HG03558 (cell line): ENCODE measurements at regions not wholly inside any gene's neighbourhood (a gene's known extent, or its start where the extent isn't known, plus 50 kb on each side); places are given as distances from the start of the nearest gene placed in this dataset.

Experiments used
- ATAC-seq: cut with Tn5 transposase; IDR thresholded peaks from one replicate; pipeline ENCODE4 v1.9.1; 2021; ENCODE audit warnings: moderate number of reproducible peaks; ENCODE audit not compliant: unreplicated experiment; ENCODE audit errors: extremely low read depth

DNA sequence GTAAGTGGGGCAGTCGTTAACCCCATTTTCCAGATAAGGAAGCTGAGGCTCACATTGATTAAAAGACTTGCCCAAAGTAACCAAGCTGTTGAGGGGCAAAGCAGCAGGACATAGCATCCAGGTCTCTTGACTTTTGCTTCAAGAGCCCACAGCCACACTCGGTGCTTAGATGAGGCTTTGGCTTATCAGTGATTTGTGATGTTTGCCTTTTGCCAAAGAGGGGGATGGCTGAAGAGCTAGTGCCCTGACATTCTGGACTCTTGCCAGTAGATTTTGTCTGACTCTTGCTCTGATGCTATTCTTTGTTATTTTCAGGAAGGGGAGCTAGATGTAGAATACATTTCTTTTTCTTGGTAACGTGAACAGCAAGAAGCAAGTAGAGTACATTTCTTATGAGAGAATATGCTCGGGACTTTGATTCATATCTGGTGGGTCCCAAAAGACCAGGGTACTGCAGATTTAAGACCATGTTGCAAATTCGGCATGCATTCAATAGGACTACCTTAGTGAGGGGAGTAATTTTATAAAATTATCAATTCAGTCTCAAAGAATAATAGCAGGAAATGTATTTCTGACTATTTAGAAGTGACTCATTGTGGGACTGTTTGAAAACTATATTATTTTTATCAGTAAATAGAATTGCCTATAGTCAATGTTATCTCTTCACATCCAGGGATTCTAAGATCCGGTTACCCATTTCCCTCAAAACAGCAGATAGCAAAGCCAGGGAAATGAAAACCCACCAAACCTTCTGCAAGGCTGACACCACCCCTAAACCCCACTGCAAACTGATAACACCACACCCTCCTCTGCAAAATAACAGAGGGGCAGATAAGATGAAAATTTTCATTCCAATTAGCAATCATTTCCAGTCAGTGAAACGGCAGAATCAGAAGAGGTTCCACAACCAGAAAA is 180.0 kb upstream of the BMPER start:
- no peak for ATAC-seq

DNA sequence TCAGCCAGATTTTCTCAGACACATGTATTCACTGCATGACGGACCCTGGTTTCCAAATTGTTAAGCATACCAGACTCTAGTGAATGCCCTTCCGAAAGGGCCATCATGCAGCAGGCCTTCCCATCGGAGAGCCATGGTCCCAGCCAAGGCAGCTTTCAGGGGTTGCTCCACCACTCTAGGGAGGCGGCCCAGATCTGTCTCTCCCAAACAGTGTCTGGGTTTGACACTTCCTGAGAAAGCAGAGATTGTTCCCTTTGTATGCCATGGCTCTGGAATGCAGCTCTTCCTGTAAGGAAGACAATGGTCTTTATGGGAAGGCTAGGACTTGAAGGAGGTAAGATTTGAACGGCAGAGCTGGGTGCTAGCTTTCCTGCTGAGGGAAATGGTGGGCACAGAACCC is 178.8 kb upstream of the BMPER start:
- no peak for ATAC-seq

DNA sequence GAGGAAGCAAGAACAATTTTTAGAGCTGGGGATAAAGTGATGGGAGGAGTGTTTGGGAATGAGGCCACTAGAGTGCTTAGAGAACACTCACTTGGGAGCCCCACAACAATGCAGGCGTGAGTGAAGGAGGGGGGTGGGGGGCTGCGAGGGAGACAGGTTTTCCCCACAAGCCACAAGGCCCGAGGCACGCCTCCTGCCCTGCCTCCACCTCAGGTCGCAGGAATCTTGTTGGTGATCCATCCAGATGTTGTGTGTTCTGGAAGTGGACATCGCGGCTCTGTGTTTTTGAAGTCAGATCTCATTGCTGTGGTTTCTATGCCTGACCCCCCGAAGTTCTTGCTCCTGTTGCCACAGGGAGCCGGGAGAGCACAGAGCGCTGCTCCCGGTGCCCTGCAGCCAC is 178.0 kb upstream of the BMPER start:
- no peak for ATAC-seq

DNA sequence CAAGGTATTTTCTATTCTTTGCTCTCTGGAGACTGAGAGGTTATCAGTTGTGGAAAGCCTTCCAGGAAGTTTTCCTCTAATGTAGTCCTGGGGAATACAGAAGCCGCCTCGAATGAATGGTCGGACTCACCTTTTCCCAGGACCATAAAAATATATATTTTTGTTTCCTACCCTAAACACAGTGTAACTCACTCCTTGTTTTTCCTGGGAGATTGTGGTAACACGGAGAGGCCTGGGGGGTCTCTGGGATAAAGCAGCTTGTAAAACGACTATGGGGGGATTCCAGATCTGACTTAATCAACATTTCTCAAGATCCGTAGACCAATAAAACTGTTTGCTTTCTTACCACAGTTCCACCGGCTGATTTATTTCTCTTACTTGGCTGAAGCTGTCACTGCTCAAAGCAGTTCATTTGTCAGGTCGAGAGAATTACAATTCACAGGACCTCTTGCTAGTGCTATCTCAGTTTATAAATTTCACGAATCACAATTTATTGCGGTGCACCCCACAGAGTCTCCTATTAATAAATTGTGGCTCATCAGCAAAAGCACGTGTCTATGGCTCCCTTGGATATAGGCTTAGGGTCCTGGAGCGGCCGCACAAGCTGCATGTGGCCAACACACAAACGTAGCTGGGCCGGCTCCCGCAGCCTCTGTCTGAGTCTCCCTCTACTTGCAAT is 176.3 kb upstream of the BMPER start:
- no peak for ATAC-seq

DNA sequence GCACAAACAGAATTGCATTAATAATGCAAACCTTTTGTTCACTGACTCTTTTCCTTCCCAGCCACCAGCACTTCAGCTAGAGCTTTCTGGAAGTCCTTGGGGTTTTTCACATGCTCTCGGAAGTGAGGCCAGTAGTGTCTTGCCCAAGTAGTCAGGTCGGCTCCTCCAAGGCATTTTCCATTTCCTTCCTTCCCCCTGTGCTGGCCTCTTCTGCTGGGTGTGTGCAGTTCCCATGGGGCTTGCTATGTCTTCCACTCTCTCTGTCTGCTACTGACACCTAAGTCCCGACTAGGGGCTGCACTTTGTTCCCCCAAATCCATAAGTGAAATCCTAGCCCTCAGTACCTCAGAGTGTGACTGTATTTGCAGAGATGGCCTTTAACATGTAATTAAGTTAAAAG is 175.6 kb upstream of the BMPER start:
- no peak for ATAC-seq

DNA sequence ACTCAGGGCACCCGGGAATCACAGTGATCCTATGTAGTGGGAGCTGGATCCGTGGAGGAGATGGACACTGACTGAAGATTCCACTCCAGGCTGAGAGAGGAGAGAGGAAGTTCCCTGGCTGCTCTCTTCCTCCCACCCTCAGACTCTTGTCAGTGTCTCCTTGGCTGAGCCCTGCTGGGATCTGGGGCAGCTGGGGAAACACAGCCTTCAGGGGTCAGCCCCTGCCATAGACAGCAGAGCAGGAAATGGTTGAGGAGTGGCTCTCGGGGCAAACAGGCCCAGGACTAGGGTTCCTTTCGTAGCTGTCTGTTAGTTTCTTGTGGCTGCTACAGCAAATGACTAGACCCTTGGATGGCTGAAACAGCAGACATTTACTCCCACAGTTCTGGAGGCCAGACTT is 174.4 kb upstream of the BMPER start:
- no peak for ATAC-seq

DNA sequence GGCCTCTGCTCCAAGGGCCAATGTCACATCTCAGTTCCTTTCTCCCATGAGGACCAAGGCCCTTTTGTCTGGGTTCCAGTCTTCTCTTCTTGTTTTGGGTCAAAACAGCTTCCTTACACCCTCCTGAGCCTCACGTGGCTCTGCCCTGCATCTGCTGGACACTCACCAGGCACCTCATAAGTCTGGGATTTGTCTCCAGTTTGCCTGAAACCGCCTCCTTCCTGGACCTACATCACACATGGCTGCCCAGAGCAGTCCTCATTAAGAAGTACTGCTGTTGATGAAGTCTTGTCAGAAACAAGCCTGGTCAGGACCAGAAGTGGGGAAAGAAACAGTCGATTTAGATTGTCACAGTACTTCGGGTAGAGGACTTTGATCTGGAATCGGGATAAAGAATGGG is 173.4 kb upstream of the BMPER start:
- no peak for ATAC-seq

DNA sequence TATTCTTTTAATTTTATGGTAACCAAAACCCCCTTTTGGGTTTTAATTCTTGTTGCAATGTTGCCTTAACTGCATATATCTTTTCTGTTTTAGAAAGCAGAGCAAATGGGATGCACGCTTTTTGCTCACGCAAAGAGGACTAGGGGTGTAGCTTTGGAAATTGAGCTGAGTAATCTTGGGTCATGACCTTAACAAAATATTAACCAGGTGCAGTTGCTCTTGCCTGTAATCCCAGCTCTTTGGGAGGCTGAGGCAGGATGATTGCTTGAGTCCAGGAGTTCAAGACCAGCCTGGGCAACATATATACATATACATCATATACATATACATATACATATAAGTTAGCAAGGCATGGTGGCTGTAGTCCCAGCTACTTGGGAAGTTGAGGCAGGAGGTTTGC is 172.9 kb upstream of the BMPER start:
- no peak for ATAC-seq

DNA sequence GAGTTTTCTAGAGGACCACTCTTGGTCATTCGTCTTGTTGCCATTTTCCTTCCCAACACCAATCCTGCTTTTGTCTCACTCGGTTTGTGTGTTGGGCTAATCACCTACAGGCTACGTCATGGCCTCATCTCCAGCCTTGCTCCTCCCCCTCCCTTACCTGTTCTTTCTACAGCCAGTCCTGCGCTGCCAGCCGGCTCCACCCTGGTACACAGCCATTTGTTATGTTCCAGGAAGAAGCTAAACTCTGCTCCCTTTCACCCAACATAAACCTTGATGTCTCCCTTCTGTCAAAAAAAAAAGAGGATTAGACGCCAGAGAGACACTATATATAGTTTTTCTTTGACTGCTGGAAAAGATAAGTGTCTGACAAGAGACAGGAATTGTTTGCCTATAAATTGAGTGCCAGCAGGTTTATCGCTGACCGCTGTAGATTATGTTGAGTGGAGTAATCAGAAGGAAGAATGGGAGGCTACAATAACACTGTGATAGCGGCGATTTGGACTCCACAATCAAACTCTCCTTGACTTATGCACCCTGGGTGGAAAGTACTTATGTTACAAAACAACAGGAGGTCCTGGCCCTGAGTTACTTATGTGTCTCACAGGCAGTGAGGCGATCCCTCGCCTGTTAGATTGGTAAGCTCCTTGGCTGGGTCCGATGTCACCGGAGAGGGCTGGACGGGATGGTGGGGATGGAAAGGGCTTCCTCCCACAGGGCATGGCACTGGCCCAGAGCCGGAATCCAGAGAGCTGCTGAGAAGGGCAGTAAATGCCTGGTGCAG is 171.3 kb upstream of the BMPER start:
- no peak for ATAC-seq

DNA sequence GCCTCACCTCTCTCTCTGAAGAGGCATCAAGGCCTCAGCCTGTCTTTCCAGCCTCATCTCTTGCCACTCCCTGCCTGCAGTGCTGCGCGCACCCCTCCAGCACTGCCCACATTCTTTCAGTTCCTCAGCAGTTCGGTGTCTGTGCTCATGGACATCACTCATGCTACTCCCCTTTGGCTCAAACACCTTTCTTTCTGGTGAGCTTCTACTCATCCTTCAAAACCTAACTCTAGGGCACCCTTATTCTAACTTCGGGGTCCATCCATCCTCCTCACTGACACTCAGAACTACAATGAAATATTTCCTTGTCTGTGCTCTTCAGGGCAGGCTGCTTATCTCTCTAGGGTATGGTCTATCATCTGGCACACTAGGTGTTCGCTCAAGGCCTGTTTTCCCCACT is 169.9 kb upstream of the BMPER start:
- no peak for ATAC-seq

DNA sequence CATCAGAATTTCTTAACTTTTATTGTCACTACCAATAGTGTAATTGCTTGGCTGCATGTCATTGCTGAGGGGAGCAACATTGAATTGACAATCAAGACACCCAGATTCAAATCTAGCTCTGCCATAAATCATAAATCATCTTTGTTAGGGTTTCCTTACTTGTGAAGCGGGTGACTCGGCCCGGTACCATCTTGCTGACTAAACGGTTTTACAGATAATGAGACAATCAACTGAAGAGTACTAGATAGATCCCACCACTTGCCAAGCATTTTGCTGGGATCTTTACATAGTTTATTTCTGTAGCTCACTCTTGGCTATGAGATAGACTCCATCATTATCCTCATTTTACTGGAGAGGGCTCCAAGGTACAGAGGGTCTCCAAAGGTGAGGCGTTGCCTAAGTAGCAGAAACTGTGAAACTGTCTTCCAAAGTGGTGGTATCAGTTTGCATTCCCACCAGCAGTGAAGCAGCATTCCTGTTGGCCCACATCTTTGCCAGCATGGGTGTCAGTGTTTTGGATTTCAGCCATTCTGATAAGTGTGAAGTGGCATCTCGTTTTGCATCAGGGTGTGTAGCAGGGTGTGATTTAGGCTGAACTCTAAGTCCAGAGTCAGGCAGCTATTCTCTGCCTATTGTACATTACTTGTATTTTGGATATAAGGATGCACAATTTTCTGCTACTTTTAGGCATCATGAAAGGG is 168.7 kb upstream of the BMPER start:
- no peak for ATAC-seq

DNA sequence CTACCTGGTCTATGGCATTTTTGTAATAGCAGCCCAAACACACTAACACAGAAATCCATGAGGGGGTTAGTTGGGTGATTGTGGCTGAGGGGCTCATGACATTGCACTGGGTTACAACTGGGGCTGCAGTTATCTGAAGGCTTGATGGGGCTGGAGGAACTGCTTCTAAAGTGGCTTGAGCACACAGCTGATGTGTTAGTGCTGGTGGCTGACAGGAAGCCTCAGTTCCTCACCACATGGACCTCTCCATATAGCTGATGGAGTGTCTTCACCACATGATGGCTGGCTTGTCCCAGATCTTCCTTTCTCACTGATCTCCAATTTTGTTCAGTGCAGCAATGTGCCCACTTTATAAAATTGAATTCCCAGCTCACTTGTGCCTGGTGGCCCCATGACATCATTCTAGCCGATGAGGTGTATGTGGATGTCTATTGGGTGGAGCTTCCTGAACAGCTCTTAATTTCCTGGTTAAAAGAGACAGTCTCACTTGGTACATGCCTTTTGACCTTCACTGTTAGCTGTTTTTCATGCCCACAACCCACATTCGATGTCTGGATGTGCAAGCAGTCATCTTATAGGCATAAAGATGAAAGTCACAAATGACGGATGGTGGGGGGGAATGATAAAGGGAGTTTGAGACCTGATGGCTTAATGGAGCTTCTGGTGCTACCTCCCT is 166.9 kb upstream of the BMPER start:
- ATAC-seq = no peak

DNA sequence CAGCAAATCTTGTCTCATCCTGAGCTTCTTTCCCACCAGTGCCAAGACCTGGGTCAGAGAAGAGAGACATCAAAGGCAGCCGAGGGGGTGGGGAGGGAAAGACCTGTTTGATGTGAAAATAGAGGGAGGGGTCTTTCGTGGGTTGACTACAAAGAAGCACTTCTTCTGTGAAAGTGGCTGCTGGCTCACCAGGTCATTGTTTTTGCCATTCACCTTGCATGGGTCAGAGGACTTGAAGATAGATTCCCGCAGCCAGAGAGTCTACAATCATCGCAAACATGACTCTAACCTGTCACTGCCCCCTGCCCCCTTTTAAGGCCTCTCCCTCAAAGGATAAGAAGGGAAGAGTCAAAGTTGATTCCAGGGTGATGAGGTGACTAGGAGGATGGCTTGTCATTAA is 166.1 kb upstream of the BMPER start:
- no peak for ATAC-seq

DNA sequence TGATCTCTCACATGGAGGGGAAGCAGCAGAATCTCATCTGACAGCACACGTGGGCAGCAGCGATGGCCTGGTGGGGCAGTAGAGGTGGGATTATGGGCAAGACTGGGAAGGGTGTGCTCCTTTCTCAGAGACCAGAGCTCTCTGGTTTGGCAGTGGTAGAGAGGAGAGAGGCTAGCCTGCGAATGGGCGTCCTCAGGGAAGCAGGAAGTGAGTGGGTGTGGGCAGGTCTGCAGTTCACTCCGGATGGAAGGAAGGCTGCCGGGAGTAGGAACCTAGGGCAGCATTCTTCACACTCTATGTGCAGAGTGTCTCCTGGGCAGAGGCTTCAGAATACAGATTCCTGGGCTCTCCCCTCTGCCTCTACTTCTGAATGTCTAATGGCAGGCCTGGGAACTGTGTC is 162.8 kb upstream of the BMPER start:
- ATAC-seq = no peak

DNA sequence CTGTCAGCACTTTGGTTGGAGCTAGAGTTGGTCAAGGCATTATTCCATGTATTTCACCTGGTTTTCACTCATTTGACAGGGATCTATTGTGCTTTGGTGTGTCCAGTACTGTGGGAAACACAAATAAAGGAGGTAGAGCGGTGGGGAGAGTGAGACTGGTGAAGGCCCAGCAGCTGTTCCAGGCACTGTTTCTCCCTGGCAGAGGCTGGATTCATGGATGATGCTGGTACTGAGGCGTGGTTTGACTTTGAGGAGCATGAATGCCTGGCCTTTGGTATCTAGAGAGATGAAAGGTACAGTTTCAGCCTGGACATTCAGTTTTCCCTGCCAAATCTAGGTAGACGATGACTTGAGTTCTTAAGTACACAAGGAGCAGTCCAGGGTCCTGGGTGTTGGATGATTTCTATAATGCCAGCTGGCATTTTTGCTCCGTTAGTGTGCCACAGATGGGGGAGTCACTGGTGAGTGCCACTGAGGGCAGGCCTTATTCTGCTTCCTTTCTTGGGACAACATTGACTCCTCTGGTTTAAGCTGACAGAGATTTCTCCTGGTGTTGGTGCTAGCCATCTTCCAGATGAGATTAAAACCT is 162.2 kb upstream of the BMPER start:
- ATAC-seq = no peak

DNA sequence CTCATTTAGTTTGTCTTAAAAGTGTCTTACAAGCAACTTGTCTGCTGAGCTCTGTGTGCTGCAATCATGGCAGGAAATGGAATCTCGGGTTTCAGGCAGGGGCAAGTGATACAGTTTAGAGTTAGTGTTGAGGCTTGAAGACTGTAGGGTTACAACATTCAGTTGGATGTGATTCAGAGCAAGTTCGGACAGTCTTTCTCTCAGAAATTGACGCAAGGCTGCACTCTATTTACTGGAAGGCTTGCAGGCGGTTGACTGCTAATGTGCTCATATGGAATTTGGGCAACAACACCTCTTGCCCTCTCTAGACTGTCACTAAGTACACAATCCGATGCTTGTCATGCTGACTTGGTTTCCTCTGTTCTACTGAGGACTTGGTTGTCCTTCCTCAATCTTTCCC is 161.7 kb upstream of the BMPER start:
- no peak for ATAC-seq

DNA sequence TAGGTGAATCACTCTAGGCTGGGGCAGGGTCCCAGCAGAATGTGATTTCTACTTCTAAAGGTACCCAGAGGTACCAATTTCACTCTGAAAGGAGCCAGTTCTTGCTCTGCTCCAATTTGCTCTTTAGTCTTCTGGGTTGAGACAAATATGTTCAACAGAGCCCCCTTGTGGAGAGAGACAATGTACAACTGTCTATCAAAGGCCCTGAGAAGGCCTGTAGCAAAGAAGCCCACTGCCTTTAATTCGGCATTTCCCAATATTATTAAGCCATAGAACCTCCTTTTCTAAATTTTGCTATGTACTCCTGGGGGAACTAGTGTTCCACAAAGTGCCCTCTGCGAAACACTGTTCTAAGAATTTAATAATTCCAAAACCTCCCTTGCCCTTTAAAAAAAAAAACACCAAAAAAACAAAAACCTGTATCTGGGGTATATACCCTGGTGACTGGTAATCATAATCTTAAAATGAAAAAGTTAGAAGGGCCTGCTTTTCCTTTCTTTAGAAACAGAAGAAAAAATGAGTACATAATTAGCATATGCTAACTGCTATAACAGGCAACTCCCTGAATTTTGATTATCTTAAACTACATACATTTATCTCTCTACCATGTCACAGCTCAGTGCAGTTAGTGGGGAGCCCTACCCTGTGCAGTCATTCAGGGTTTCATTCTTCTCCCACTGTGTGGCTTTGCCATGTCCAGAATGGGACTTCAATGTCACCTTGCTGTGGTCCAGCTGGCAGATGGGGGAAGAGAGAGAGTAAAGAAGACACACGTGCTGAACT is 160.9 kb upstream of the BMPER start:
- ATAC-seq = no peak

DNA sequence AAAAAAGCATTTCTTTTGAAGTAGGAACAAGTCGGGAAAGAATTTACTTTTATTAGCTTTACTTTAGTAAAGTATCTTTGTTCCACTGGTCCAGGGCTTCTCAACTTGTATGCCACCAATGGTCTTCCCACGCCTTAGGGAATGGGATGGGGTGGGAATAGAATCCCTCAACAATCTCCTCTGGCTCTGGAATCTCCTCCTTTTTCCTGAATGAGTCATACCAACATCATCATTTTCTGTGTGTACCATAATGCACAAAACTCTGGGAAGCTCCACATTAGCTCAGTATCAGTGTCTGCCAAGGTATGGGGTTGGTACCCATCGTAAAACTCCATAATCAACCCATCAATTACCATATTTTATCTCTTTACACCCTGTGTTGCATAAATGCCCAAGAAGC is 159.4 kb upstream of the BMPER start:
- ATAC-seq = no peak

DNA sequence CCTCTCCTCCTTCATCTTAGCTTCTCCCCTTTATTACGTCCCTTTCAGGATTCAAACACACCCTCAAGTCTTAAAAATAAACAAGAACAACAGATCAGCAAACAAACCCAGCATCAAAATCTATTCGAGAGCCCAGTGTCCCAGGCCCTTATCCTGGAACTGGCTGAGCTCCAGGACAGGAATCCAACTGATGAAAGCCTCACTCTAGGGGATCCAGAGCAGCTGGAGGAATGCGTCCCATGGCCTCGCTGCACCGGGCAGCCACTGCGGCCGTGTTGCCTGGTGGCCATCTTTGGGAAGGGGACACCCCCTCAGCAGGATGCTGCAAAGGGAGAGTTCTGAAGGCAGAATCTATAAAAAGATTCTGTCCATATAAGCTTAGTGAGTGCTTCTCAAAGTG is 156.5 kb upstream of the BMPER start:
- ATAC-seq = no peak
